HG02981 (cell line): ENCODE measurements at regions not wholly inside any gene's neighbourhood (a gene's known extent, or its start where the extent isn't known, plus 50 kb on each side); places are given as distances from the start of the nearest gene placed in this dataset.
"Not testable (repeated sequence)": the region's sequence is repeated elsewhere in the genome, so short reads cannot be mapped to it uniquely, and the experiment has no call there.

Source experiments
- ATAC-seq: cut with Tn5 transposase; IDR thresholded peaks from one replicate; pipeline ENCODE4 v1.9.1; 2021; ENCODE audit warnings: mild to moderate bottlenecking, moderate library complexity; ENCODE audit not compliant: unreplicated experiment

DNA sequence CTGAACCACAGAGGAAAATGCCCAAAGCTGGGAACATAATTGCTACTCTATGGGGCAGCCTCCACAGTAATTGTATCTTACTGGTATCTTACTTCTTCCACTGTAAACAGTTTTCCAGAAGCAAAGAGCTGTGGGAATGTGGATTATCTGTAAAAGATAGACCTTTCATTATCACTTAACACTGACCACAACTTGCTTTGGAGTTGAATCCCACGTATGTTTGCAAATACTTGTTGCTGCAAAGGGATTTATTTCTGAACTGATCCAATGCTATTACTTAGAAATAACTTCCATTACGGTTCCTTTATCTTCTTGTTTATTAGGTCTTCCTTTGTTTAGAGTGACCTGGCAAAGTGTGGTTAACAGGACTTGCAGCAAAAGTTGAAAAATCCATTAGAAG is 218.1 kb downstream of the KCTD12 start:
- ATAC-seq = no peak

DNA sequence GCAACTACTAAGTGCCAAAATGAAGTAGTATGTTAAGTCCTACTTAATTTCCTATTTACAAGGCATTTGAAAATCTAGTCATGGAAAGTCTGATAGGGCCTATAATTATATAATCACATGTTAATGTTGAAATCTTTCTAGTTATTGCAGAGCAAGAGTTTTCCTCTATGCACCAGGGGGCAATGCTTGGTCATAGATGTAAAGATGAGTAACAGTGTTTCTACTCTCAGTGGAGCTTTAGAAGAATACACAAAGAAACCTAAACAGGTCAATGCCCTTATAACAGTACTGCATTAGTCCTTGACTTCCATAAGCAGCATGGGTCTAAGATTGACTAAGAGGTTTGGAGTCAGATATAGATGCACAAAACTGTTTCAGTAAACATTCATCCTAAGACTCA is 218.7 kb downstream of the KCTD12 start:
- ATAC-seq = no peak

DNA sequence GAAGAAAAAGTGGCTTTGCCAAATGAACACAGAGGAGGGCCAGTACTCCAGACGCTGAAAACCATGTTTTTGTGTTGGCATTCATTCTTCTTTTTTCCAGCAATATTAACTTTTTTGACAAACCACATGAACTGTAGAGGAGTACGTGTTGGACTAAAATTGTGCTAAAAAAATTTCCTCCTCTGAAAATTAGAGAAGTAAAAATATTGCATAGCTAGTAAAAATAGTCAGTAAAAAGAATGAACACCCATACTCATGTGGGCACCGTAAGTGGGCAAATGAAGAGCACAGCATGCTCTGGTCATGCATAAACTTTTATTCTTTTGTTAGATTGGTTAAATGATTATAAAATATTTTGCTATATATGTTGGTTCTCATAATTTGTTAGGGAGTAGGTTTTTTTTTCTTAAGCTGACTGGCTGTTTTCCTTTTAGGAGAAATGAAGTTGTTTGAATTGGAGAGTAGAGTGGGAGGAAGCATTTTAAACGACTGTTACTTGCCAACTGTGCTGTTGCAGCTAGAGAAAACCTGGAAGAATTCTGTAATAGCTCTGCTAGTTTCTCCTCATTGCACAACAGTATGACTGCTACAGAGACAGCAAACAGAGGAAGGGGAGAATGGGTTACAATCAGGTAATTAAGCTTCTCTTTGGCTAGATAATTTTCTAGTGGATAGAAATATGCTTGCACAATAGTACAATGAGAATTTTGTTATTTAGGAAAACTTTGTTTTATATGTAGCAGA is 222.4 kb downstream of the KCTD12 start:
- no peak for ATAC-seq

DNA sequence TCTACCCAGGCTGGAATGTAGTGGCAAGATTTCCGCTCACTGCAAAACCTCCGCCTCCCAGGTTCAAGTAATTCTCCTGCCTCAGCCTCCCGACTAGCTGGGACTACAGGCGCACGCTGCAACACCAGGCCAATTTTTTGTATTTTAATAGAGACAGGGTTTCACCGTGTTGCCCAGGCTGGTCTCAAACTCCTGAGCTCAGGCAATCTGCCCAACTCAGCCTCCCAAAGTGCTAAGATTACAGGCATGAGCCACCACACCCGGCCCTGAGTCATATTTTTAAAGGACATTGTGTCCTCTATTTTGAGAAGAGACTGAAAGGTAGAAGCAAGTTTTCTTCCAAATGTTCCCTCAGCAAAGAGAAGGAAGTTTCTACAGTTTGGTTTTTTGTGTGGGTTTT is 227.1 kb downstream of the KCTD12 start:
- not testable (repeated sequence) for ATAC-seq

DNA sequence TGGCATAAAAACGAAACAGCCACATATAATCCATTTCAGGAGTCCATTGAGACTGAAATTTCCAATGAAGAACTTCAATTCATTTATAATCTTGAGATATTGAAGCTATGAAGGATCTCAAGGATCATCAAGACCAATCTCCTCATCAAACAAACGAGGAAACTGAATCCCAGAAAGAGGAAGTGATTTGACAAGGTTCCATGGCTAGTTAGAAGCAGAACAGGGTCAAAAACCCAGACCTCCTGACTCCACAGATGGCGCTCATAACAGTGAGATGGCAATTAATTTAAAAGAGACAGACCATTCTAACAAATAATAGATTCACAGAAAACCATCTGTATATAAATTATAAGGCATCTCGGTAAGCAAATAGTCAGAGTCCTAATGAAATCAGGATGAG is 229.7 kb downstream of the KCTD12 start:
- no peak for ATAC-seq

DNA sequence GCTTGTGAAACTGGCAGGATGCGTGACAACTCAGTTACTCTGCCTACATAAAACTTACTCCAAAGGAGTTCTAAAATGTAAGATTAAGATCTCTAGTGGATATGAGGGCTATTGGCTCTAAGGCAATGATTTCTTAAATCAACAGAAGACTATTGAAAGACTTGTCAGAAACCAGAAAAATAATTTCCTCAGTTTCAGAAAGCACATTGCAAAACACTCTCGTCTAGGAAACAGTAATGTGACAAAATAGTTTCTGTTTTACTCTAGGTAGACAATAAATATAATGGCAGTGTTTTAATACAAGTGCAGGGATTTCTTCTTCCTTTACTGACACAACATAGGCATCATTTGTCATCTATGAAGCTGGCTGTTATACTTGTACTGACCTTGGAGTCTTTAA is 230.1 kb downstream of the KCTD12 start:
- ATAC-seq = no peak

DNA sequence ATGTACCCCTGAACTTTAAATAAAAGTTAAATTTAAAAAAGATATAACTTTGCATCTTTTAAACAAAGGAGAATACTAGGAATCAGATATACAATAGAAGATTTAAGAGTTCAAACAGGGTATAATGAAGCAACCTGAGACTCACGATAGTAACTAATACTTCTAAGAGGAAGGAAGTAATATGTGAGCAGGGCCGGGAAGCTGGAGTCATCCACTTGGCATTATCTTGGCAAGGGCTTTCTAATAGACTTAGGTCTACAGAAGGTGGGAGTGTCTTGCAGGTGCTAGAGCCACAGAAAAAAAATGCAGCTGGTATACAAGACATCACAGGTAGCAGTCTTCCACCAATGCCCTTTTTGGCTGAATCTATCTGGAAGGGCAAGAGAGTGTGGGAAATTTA is 231.9 kb downstream of the KCTD12 start:
- no peak for ATAC-seq

DNA sequence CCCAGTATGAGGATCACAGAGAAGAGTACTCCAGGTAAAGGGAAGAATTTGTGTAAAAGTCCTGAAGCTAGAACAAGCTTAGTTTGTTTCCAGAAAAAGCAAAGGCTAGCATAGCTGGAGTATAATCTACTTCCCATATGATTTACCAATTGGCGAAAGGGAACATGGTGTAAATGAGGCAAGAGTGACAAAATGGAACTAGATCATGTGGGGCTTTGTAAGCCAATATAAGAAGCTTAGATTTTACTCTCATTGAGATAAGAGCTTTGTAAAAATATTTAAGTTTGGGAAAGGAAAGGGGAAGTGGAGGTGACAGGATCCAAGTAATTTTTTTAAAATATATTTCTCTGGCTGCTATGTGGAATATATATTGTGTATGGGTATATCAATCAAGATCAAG is 234.9 kb downstream of the KCTD12 start:
- ATAC-seq = no peak

DNA sequence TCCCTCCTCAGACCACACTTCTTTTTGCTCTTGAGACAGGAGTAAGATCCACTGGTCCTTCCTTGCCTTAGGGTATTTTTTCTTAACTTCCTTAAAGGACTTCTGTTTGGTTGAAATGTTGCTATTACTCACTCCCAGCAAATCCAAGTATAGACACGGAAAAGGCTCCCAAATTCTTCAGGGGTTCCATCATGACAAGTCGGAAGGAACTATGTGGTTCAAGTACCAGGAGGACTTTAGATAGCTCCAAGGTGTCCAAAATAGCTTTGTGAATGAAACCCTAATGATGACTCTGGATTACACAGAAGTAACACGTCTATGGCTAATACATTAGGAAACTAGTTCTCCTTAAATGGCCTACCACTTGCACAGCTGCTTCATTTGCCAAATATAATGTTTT is 238.7 kb downstream of the KCTD12 start:
- no peak for ATAC-seq

DNA sequence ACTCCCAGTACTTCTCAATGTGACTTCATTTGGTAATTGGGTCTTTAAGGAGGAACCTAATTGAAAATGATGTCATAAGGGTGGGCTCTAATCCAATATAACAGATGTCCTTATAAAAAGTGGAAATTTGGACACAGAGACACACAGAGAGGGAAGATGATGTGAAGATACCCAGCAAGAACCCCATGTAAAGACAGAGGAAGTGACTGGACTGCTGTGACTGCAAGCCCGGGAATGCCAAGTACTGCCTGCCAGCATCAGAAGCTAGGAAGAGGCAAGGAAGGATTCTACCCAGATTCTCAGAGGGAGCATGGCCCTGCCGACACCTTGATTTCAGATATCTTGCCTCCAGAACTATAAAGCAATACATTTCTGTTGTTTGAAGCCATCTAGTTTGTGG is 239.3 kb downstream of the KCTD12 start:
- no peak for ATAC-seq

DNA sequence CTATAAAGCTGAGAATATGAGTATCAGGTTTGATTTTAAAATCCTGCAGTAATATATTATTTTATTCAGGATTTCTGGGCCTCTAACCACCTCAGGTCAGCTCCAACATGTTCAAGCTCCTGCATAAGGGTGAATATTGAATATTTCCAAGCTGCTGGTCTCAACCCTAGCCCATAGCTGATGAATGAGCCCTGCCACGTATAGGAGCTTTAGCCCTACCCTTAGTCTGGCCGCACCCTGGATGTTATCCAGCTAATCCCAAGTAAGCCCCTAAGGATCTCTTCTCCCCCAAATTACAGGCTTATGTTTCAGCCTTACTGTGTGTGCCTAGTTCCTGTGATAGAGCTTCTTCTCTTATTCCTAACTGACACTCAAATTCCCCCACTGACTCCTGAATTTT is 240.6 kb downstream of the KCTD12 start:
- ATAC-seq = no peak

DNA sequence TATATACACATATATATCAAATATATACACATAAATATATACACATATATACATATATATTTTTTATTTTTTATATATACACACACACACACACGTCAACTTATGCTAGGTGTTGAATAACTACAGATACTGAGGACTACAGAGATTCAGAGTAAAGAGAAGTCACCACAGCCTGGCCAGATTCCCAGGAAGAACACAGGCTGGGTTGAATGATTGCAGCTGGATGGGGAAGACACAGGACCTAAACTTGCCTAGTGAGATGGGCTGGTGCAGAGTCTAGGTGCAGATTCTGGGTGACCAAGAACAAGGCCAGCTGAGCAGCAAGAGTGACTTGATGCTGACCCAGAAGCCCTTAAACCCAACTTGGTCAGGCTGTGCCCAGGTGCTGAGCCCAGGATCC is 241.3 kb downstream of the KCTD12 start:
- ATAC-seq = no peak

DNA sequence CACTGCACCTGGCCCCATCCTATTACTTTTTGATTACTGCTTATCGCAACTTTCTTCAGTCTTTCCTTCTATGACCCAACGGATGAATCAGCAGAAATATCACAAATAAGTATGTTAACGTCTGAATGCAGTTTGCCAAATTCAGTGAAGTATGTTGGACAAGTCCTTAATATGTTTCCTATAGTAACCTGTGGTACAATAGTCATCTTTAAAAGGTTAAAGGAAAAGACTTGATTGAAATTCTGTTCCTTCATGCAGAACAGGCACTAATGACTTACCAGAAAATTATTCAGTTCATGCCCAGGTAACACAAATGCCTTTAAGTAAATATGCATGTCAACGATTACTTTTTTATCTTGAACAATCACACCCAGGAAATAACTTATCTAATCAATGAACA is 242.6 kb downstream of the KCTD12 start:
- no peak for ATAC-seq

DNA sequence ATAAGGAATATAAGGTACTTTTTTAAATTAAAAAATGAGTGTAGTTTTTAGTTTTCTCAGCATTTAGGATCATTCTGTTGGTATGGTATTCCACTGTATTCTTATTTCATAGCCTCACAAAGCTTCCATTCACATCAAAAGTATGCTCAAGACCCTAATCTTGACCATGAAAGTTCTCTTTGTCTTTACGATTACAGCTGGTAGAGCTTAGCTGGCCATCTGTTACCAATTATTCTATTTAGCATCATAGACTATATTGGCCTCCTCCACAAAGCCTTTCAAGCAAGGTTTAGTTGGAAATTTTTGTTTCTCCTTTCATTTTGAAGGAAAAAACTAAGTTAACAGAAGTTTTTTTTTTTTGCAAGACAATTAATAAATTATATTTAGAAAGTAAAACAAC is 245.1 kb downstream of the KCTD12 start:
- no peak for ATAC-seq

DNA sequence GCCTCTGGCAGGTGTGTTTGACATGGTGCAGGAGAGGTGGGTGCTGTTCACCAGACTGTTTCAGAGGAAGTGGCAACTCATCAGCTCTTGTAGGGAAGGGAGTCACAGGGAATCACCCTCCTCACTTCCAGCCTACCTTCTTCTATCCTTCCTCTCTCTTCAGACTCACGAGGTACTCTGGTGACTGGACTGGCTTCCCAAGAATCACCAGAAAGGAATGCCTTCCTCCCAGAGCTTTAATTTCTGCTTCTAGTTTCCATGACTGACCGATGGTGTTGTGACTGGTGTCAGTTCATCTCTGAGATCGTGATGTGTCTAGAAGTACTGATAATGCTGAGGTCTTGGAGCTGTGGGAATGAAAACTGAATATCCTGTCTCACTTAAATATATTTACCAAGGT is 247.3 kb downstream of the KCTD12 start:
- ATAC-seq = no peak

DNA sequence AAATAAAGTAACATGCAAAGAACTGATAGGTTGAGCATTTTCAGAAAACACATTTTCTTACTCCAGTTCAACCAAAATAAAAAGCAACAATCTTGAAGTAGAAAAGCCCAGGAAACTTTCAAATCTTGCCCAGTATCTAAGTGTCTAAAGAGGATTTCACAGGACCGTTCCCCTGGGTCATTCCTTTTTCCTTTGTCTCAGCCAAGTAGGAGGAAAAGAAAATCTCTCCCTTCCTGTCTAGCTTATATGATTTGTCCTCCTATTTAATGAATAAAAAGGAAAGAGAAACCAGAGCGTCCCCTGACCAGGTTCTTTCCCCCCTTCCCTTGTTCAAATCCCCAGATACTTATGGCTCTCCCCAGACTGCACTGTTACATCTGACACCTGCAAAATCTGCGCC is 248.0 kb downstream of the KCTD12 start:
- ATAC-seq = no peak

DNA sequence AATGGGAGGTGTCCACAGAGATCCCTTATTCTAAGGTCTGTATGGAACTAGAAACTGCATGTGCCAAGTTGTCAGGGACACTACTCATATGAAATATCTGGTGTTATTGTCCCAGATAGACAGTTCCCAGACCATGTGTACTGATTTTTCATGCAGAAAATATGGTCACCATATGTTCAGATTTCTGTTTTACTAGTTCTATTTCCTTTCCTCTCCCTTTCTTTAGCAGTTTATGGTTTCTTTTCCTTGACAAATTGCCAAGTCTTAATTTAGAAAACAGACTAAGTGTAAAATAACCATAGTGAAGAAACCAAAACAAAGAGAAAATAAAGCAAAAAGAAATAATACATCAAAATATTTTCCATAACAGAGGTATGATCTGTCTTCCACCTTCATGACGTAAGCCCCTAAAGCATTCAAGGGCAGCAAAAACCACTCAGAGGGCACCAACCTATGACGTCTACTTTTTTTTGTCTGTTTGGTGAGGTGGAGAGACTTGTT is 248.5 kb downstream of the KCTD12 start:
- no peak for ATAC-seq

DNA sequence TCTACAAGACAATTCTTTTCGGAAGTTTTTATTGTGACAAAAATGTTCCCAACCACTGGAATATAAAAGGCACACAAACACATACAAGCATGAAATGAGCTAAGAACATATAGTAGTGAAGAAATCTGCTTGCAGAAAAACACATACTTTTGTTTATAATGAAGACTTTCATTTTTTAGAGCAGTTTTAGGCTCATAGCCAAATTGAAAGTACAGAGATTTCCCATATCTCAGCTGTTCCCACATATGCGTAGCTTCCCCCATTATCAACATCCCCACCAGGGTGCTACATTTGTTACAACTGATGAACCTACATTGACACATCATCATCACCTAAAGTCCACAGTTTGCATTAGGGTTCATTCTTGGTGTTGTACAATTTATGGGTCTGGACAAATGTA is 249.4 kb downstream of the KCTD12 start:
- ATAC-seq = no peak

DNA sequence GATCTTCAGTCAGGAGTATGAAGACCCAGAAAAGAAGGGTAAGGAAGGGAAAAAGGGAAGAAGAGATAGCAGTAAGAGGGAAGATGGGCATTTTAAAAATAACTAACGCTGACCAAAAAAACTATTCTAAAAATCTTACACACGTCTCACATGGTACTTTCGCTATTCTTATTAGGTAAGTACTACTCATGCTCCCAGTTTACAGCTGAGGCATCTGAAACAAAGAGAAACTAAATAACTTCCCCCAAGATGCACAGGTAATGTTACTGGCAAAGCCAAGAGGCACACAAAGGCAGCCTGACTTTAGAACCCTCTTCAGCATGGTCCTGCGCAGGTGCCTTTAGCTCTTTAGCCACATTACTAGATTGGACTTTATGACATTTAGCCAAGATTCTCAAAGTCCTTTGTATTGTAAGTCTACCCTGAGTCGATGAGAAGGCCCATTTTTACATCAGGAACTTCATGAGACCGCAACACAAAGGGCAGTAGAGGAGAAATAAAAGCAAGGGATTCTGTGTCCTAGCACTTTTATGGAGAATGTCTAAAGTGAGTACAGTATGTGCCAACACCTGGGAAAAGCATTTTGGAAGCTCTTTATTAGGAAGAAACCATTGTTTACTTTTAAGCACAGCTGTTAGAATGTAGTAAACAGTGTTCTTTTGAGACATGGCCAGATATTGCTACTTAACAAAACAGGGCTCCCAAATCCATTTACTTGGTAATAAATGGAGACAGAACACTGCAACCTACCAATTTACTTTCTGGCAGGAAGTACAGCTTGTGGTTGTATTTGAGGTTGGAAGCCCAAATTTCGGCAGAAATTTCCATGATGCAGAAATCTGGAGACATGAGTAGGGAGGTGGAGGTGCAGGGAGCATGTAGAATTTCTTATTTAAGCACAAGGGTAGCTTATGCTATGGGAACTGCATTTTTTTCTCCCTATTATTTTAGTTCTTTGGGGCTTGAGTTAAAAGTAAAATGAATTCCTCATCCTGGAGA is 250.7 kb downstream of the KCTD12 start:
- no peak for ATAC-seq

DNA sequence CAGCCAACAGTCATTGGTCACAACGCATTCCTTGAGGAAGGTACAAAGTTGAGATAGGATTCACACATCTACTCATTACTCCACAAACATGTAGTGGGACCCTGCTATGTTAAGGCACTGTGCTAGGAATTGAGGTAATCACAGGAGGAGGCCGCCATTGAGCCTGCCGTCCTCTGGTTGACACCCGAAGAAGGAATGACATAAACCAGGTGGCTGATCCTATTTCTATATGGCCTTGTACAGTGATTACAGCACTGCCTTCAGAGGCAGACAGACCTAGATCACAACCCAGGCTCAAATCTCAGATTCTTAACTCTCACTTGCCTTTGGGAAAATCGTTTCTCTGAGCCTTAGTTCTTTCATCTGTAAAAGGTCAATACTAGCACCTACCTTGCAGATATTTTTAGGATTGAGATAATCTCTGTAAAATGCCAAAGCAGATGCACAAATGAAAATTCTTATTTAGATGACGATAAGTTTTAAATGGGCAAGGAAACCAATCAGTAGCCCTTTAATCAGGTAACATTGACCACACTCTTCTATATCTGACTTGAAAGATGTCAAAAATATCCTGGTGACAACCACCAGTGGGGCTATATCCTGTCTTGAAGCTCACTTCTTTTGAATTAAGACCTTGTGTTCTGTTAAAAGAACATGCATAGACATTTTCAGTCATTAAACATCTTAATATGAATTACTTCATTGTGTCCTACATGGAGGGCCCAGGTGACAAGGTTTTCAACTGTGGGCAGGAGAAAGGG is 251.6 kb downstream of the KCTD12 start:
- no peak for ATAC-seq

DNA sequence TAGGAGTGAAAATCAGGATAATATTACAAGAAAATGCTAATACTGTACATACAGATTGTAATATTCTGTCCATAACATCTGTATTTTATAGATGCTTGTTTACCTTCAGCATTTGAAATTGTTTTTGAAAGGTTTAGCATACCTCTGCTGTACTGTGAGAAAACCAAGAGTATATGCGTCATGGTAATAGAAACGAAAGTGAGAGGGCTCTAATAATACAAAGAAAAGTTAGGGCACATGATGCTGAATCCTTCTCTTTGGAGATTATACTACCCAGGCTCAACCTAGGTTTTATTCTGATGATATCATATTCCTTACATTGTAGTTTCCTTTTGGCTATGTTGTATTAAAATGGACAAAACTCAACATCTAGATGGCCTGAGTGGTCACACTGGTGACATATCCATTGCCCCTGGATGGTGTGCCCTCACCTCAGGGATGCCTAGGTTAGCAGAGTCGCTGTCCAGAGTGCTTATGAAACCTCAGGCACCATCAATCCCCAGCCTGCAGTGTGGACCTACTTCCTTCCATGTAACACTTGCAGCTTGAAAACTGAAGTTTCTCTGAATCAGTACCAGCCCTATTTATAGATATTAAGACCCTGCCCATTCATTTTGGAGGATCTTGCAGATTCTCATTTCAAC is 253.7 kb downstream of the KCTD12 start:
- no peak for ATAC-seq
